ENCODE measurements at regions not wholly inside any gene's neighbourhood (a gene's known extent, or its start where the extent isn't known, plus 50 kb on each side); places are given as distances from the start of the nearest gene placed in this dataset.
A peak's percentile ranks its signal among the peaks of the same experiment; 100 is the strongest.
"Not testable (repeated sequence)": the region's sequence is repeated elsewhere in the genome, so short reads cannot be mapped to it uniquely, and the experiment has no call there.

GRCh38 chr12:114846771-114847170 is 162.8 kb upstream of the TBX3 start:
- DNase-seq (ENCODE audit: low read depth in 2 of 2) = peak in 1 of 2 donors; percentile 20
- H3K4me3 ChIP-seq (replicated peaks in 1 of 2; ENCODE audit: low read depth in 2 of 2, low read length in 2 of 2) = no peak overlapping the region
- no peak for TF ChIP-seq CTCF (IDR thresholded peaks at IDR 0.05; ENCODE audit: low read depth, low read length)

GRCh38 chr12:114841557-114842251 is 157.7 kb upstream of the TBX3 start:
- no peak for TF ChIP-seq CTCF (IDR thresholded peaks at IDR 0.05; ENCODE audit: low read depth, low read length)
- H3K4me3 ChIP-seq (replicated peaks in 1 of 2; ENCODE audit: low read depth in 2 of 2, low read length in 2 of 2) = no peak overlapping the region
- DNase-seq (ENCODE audit: low read depth in 2 of 2) = no peak

GRCh38 chr12:114838480-114838879 is 154.5 kb upstream of the TBX3 start:
- TF ChIP-seq CTCF (IDR thresholded peaks at IDR 0.05; ENCODE audit: low read depth, low read length) = no peak
- H3K4me3 ChIP-seq (replicated peaks in 1 of 2; ENCODE audit: low read depth in 2 of 2, low read length in 2 of 2) = no peak overlapping the region
- no peak for DNase-seq (ENCODE audit: low read depth in 2 of 2)

GRCh38 chr12:114836609-114837008 is 152.6 kb upstream of the TBX3 start:
- H3K4me3 ChIP-seq (replicated peaks in 1 of 2; ENCODE audit: low read depth in 2 of 2, low read length in 2 of 2) = no peak overlapping the region
- DNase-seq (ENCODE audit: low read depth in 2 of 2) = no peak
- no peak for TF ChIP-seq CTCF (IDR thresholded peaks at IDR 0.05; ENCODE audit: low read depth, low read length)

- TF ChIP-seq CTCF (IDR thresholded peaks at IDR 0.05; ENCODE audit: low read depth, low read length) = no peak
- peak; percentile 71 to 93 for DNase-seq (ENCODE audit: low read depth in 2 of 2)
- no peak overlapping the region for H3K4me3 ChIP-seq (replicated peaks in 1 of 2; ENCODE audit: low read depth in 2 of 2, low read length in 2 of 2)
Measured at GRCh38 chr12:114835031-114835430, 151.1 kb upstream of the TBX3 start.

GRCh38 chr12:114834621-114835020 is 150.6 kb upstream of the TBX3 start:
- DNase-seq (ENCODE audit: low read depth in 2 of 2) = peak; percentile 59 to 72
- TF ChIP-seq CTCF (IDR thresholded peaks at IDR 0.05; ENCODE audit: low read depth, low read length) = no peak
- H3K4me3 ChIP-seq (replicated peaks in 1 of 2; ENCODE audit: low read depth in 2 of 2, low read length in 2 of 2) = no peak overlapping the region

GRCh38 chr12:114829833-114830232 is 145.9 kb upstream of the TBX3 start:
- no peak for TF ChIP-seq CTCF (IDR thresholded peaks at IDR 0.05; ENCODE audit: low read depth, low read length)
- no peak overlapping the region for H3K4me3 ChIP-seq (replicated peaks in 1 of 2; ENCODE audit: low read depth in 2 of 2, low read length in 2 of 2)
- DNase-seq (ENCODE audit: low read depth in 2 of 2) = no peak

GRCh38 chr12:114829244-114829643 is 145.3 kb upstream of the TBX3 start:
- H3K4me3 ChIP-seq (replicated peaks in 1 of 2; ENCODE audit: low read depth in 2 of 2, low read length in 2 of 2); DNase-seq (ENCODE audit: low read depth in 2 of 2): not testable (repeated sequence)
